K562 (cell line): ENCODE measurements at regions not wholly inside any gene's neighbourhood (a gene's known extent, or its start where the extent isn't known, plus 50 kb on each side); places are given as distances from the start of the nearest gene placed in this dataset.
A peak's percentile ranks its signal among the peaks of the same experiment; 100 is the strongest.

Experiments used
- ARID3B ChIP-seq: fragments of 250-450 bp; sonication (Bioruptor Pico); IDR thresholded peaks from 2 replicates; pipeline ENCODE4 v1.4.0; 2020; ENCODE audit warnings: borderline replicate concordance
- CAMTA2 ChIP-seq: fragments of 250-450 bp; sonication (Bioruptor Pico); conservative IDR thresholded peaks from 2 replicates; pipeline ENCODE4 v1.5.1; 2022
- DACH1 ChIP-seq: fragments of 450-650 bp; IDR thresholded peaks from 2 replicates; pipeline ENCODE4 v1.6.1; 2018; ENCODE audit not compliant: partially characterized antibody
- HNRNPK ChIP-seq: fragments of 200-400 bp; formaldehyde crosslinking; IDR thresholded peaks from one replicate; pipeline ENCODE4 v1.6.1; 2018; ENCODE audit warnings: mild to moderate bottlenecking, low read depth, low read length; ENCODE audit not compliant: poor library complexity, severe bottlenecking
- IRF2 ChIP-seq: sonication (generic); formaldehyde crosslinking; IDR thresholded peaks from 2 replicates; pipeline ENCODE4 v1.8.1; 2022; ENCODE audit warnings: mild to moderate bottlenecking, missing genetic modification reagents
- JUN ChIP-seq, 2 experiments: sonication (generic) in 1 of 2; formaldehyde crosslinking in 1 of 2; IDR thresholded peaks; 2 replicates each; pipeline versions ENCODE4 v1.6.1 to v1.8.0; 2012 to 2022; ENCODE audit warnings: borderline replicate concordance in 2 of 2, mild to moderate bottlenecking in 2 of 2, improper control_type of control experiment in 1 of 2, low read depth in 1 of 2, low read length in 1 of 2, missing genetic modification reagents in 1 of 2
- KAT2B ChIP-seq: IDR thresholded peaks from one replicate; pipeline ENCODE4 v1.6.1; 2012; ENCODE audit warnings: low read depth, mild to moderate bottlenecking, control low read depth, inconsistent platforms, low read length, moderate library complexity
- RBM34 ChIP-seq: fragments of 200-400 bp; formaldehyde crosslinking; IDR thresholded peaks from 2 replicates; pipeline ENCODE4 v1.6.1; 2018; ENCODE audit warnings: low read length, borderline replicate concordance; ENCODE audit not compliant: insufficient read depth
- SMAD3 ChIP-seq: fragments of 450-650 bp; formaldehyde crosslinking; conservative IDR thresholded peaks from 2 replicates; pipeline ENCODE4 v1.4.0; 2020; ENCODE audit warnings: mild to moderate bottlenecking
- TRIM24 ChIP-seq, 2 experiments: fragments of 450-650 bp; IDR thresholded peaks; 2 replicates each; pipeline ENCODE4 v1.6.1; 2016
- USF2 ChIP-seq: sonication (generic); formaldehyde crosslinking; IDR thresholded peaks from 2 replicates; pipeline ENCODE4 v1.5.0; 2020; ENCODE audit warnings: missing genetic modification reagents
- ZHX1 ChIP-seq: fragments of 150-350 bp; conservative IDR thresholded peaks from 2 replicates; pipeline ENCODE4 v1.6.1; 2014; ENCODE audit warnings: low read length
- ZNF232 ChIP-seq: sonication (generic); formaldehyde crosslinking; IDR thresholded peaks from 2 replicates; pipeline ENCODE4 v1.8.0; 2022; ENCODE audit warnings: mild to moderate bottlenecking, missing genetic modification reagents
- ZNF282 ChIP-seq: sonication (generic); formaldehyde crosslinking; IDR thresholded peaks from 2 replicates; pipeline ENCODE4 v1.8.1; 2023; ENCODE audit warnings: missing genetic modification reagents
- ZNF79 ChIP-seq: fragments of 250-450 bp; sonication (Bioruptor Pico); IDR thresholded peaks from 2 replicates; pipeline ENCODE4 v1.4.0; 2020; ENCODE audit warnings: low read depth, mild to moderate bottlenecking, moderate library complexity

- TF ChIP-seq KAT2B (no peak), CAMTA2 (CRISPR knock-in tag) (no peak), DACH1 (no peak), USF2 (CRISPR knock-in tag) (0 out of 2 replicates have a peak, but pooled peaks have one; percentile 17), ZNF79 (CRISPR knock-in tag) (no peak), ARID3B (CRISPR knock-in tag) (no peak), SMAD3 (CRISPR knock-in tag) (no peak), TRIM24 (IDR thresholded peaks at IDR 0.05) (no peak), RBM34 (no peak), ZNF232 (CRISPR knock-in tag) (0 out of 2 replicates have a peak, but pooled peaks have one; percentile 49), ZNF282 (CRISPR knock-in tag) (0 out of 2 replicates have a peak, but pooled peaks have one; percentile 35), JUN (IDR thresholded peaks at IDR 0.05; ENCODE audit: borderline replicate concordance, low read depth, low read length) (no peak), JUN (CRISPR knock-in tag; IDR thresholded peaks at IDR 0.05; ENCODE audit: borderline replicate concordance) (no peak), ZHX1 (no peak), IRF2 (CRISPR knock-in tag) (0 out of 2 replicates have a peak, but pooled peaks have one; percentile 54), HNRNPK (no peak)
- TF ChIP-seq, all 486 proteins: peak for 14
Measured at GRCh38 chr22:22038178-22038880, 55.7 kb upstream of the TOP3B start (continued).
